ENCODE measurements at regions not wholly inside any gene's neighbourhood (a gene's known extent, or its start where the extent isn't known, plus 50 kb on each side); places are given as distances from the start of the nearest gene placed in this dataset.

GRCh38 chr7:45410893-45411292 lies 163.3 kb upstream of the ADCY1 start:
- no peak for TF ChIP-seq CTCF (IDR thresholded peaks at IDR 0.05)

- TF ChIP-seq CTCF (IDR thresholded peaks at IDR 0.05), result no peak
These were observed 160.7 kb upstream of the ADCY1 start for GRCh38 chr7:45413419-45413818.

- no peak for TF ChIP-seq CTCF (IDR thresholded peaks at IDR 0.05)
These were observed 159.9 kb upstream of the ADCY1 start for GRCh38 chr7:45414226-45414625.

GRCh38 chr7:45415265-45415664 lies 158.9 kb upstream of the ADCY1 start:
- no peak for TF ChIP-seq CTCF (IDR thresholded peaks at IDR 0.05)

GRCh38 chr7:45416846-45417245 lies 157.3 kb upstream of the ADCY1 start:
- TF ChIP-seq CTCF (IDR thresholded peaks at IDR 0.05), result no peak

GRCh38 chr7:45417268-45417667 lies 156.9 kb upstream of the ADCY1 start:
- no peak for TF ChIP-seq CTCF (IDR thresholded peaks at IDR 0.05)

- TF ChIP-seq CTCF (IDR thresholded peaks at IDR 0.05), result no peak
These were observed 156.4 kb upstream of the ADCY1 start for GRCh38 chr7:45417735-45418134.

GRCh38 chr7:45420843-45421495 lies 153.2 kb upstream of the ADCY1 start:
- no peak for TF ChIP-seq CTCF (IDR thresholded peaks at IDR 0.05)

All from LNCAP (cell line).